ENCODE measurements at regions not wholly inside any gene's neighbourhood (a gene's known extent, or its start where the extent isn't known, plus 50 kb on each side); places are given as distances from the start of the nearest gene placed in this dataset.

GRCh38 chr13:73532987-73533510, 474.2 kb downstream of the KLF5 start:
- DNase-seq = no peak
- H3K9me3 ChIP-seq = no peaks in the 10 kb centered on the region
- intact Hi-C loops (cut with DNase I) = no loop called here
- TF ChIP-seq POLR2A (IDR thresholded peaks at IDR 0.05) = no peak
- TF ChIP-seq, protein P1, sequence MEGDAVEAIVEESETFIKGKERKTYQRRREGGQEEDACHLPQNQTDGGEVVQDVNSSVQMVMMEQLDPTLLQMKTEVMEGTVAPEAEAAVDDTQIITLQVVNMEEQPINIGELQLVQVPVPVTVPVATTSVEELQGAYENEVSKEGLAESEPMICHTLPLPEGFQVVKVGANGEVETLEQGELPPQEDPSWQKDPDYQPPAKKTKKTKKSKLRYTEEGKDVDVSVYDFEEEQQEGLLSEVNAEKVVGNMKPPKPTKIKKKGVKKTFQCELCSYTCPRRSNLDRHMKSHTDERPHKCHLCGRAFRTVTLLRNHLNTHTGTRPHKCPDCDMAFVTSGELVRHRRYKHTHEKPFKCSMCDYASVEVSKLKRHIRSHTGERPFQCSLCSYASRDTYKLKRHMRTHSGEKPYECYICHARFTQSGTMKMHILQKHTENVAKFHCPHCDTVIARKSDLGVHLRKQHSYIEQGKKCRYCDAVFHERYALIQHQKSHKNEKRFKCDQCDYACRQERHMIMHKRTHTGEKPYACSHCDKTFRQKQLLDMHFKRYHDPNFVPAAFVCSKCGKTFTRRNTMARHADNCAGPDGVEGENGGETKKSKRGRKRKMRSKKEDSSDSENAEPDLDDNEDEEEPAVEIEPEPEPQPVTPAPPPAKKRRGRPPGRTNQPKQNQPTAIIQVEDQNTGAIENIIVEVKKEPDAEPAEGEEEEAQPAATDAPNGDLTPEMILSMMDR (IDR thresholded peaks at IDR 0.05) = no peak
- H3K27ac ChIP-seq = no peak overlapping the region
- H3K27me3 ChIP-seq = no peaks in the 10 kb centered on the region
- 71 to 80% methylated on average over 2 of the region's 2 CpGs for WGBS, 2 donors
- no peaks in the 10 kb centered on the region for H3K4me1 ChIP-seq
- no peak for ATAC-seq
- no peak overlapping the region for H3K4me3 ChIP-seq
- no peaks in the 10 kb centered on the region for H3K36me3 ChIP-seq (replicated peaks in 1 of 2; ENCODE audit: insufficient read depth in 1 of 2, low read depth in 2 of 2)

DNA sequence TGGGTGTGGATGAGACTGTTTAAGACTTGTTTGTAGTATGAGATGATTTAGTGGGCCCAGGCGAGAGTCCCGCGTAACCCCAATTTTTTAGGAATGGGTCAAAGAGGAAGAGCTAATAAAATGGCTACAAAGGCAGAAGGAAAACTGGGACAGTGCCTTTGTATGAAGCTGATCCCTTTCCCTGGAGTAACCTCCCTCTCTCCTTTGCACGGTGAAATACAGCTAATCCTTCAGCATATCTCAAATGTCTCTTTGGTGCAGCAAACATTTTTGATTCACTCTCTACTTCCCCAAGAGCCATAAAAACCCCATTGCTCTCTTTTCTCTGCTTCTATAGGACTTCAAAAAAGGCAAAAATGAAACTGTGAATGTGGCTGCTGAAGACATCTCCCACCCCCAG, 473.8 kb downstream of the KLF5 start:
- WGBS, 2 donors = 93 to 95% methylated on average over 4 of the region's 4 CpGs
- H3K27me3 ChIP-seq = no peaks in the 10 kb centered on the region
- no peak for TF ChIP-seq POLR2A (IDR thresholded peaks at IDR 0.05)
- TF ChIP-seq, protein P1 (IDR thresholded peaks at IDR 0.05) = no peak
- intact Hi-C loops (cut with DNase I) = no loop called here
- H3K4me3 ChIP-seq = no peak overlapping the region
- no peaks in the 10 kb centered on the region for H3K4me1 ChIP-seq
- no peak overlapping the region for H3K27ac ChIP-seq
- DNase-seq (no peak), ATAC-seq (no peak)
- H3K9me3 ChIP-seq = no peaks in the 10 kb centered on the region
- H3K36me3 ChIP-seq (replicated peaks in 1 of 2; ENCODE audit: insufficient read depth in 1 of 2, low read depth in 2 of 2) = no peaks in the 10 kb centered on the region

DNA sequence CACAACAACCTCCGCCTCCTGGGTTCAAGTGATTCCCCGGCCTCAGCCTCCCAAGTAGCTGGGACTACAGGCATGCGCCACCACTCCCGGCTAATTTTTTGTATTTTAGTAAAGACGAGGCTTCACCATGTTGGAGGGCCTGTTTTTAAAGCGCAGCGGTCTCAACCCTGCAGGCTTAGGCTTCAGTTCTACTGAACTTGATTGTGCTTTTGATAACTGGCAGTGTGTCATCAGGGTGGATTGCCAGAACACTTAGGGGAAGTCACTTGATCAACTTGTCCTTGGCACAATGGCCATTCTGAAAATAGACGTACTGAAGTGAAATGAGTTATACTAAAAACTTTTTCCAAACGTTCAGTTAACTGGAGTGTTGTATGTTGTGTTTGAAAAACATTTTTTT, 472.2 kb downstream of the KLF5 start:
- no peaks in the 10 kb centered on the region for H3K27me3 ChIP-seq
- no peaks in the 10 kb centered on the region for H3K4me1 ChIP-seq
- no peak overlapping the region for H3K27ac ChIP-seq
- 80 to 81% methylated on average over 9 of the region's 9 CpGs for WGBS, 2 donors
- H3K4me3 ChIP-seq = no peak overlapping the region
- DNase-seq = no peak
- no peaks in the 10 kb centered on the region for H3K36me3 ChIP-seq (replicated peaks in 1 of 2; ENCODE audit: insufficient read depth in 1 of 2, low read depth in 2 of 2)
- no peaks in the 10 kb centered on the region for H3K9me3 ChIP-seq
- intact Hi-C loops (cut with DNase I) = no loop called here
- TF ChIP-seq, protein P1 (IDR thresholded peaks at IDR 0.05) = no peak
- TF ChIP-seq POLR2A (IDR thresholded peaks at IDR 0.05) = no peak
- ATAC-seq = no peak

DNA sequence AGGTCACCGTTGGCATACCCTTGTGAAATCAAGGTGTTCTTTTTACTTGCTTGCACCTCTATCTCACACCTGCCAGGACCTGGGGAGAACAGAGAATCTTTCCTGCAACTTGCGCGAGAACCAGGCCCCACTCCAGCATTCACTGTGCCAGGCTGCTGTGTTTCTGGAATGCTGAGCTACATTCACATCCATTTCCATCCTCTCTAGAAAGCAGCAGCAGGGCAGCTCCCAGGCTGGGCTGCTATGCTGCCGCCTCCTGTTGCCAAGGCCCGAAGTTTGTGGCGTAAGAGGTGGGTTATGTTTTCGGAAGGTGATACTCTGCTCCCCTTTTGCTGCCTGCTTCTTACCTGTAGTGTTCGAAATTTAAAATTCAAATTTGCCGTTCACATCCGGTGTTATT, 464.1 kb downstream of the KLF5 start:
- no peaks in the 10 kb centered on the region for H3K36me3 ChIP-seq (replicated peaks in 1 of 2; ENCODE audit: insufficient read depth in 1 of 2, low read depth in 2 of 2)
- no peaks in the 10 kb centered on the region for H3K4me1 ChIP-seq
- intact Hi-C loops (cut with DNase I) = no loop called here
- no peaks in the 10 kb centered on the region for H3K9me3 ChIP-seq
- 86 to 91% methylated on average over 10 of the region's 10 CpGs for WGBS, 2 donors
- no peak overlapping the region for H3K4me3 ChIP-seq
- DNase-seq (no peak), ATAC-seq (no peak)
- TF ChIP-seq POLR2A (IDR thresholded peaks at IDR 0.05) = no peak
- TF ChIP-seq, protein P1 (IDR thresholded peaks at IDR 0.05) = no peak
- no peak overlapping the region for H3K27ac ChIP-seq
- H3K27me3 ChIP-seq = no peaks in the 10 kb centered on the region

DNA sequence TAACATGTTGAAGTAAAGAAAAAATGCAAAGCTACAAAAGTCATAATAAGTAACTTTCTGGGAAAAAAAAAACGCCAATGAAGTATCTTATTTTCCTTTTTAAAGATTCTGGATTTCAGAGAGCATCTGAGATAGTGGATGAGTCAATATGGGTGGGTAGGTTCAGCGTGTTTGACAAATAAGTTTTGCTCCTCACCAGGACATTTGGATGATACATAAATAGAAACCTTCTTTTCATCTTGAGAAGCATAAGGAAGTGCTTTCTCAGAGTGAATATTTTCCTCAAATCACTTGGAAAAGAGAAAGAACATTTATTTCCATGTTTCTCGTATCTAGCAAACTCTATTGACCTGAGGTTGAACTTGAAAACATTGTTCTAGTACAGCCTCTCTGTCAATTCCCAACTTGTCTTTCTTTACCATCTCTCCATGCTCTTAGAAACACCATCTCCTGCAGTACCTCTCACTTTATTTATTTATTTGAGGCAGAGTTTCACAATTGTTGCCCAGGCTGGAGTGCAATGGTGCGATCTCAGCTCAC, 463.2 kb downstream of the KLF5 start:
- intact Hi-C loops (cut with DNase I) = no loop called here
- no peaks in the 10 kb centered on the region for H3K9me3 ChIP-seq
- H3K27me3 ChIP-seq = no peaks in the 10 kb centered on the region
- TF ChIP-seq POLR2A (IDR thresholded peaks at IDR 0.05) = no peak
- TF ChIP-seq, protein P1 (IDR thresholded peaks at IDR 0.05) = no peak
- H3K27ac ChIP-seq = no peak overlapping the region
- no peak for DNase-seq
- 67 to 71% methylated on average over 4 of the region's 4 CpGs for WGBS, 2 donors
- no peaks in the 10 kb centered on the region for H3K36me3 ChIP-seq (replicated peaks in 1 of 2; ENCODE audit: insufficient read depth in 1 of 2, low read depth in 2 of 2)
- H3K4me1 ChIP-seq = no peaks in the 10 kb centered on the region
- ATAC-seq = no peak
- H3K4me3 ChIP-seq = no peak overlapping the region

Data from body of pancreas (tissue), 4 donors.